LNCaP clone FGC (cell line): ENCODE measurements at regions not wholly inside any gene's neighbourhood (a gene's known extent, or its start where the extent isn't known, plus 50 kb on each side); places are given as distances from the start of the nearest gene placed in this dataset.

ENCODE experiments used
- DNase-seq: peaks from one replicate; pipeline ENCODE4 v3.0.0-alpha.2; 2011; ENCODE audit warnings: low read depth
- H3K4me3 ChIP-seq: 2 replicates; pipeline ENCODE4 v1.5.1; 2011; ENCODE audit warnings: mild to moderate bottlenecking, low read depth, low read length, control low read depth
- TF ChIP-seq, protein P1 (sequence below): IDR thresholded peaks from 2 replicates; pipeline ENCODE4 v1.5.1; 2012; ENCODE audit warnings: mild to moderate bottlenecking; ENCODE audit not compliant: control insufficient read depth, insufficient read depth; ENCODE audit errors: extremely low read depth

DNA sequence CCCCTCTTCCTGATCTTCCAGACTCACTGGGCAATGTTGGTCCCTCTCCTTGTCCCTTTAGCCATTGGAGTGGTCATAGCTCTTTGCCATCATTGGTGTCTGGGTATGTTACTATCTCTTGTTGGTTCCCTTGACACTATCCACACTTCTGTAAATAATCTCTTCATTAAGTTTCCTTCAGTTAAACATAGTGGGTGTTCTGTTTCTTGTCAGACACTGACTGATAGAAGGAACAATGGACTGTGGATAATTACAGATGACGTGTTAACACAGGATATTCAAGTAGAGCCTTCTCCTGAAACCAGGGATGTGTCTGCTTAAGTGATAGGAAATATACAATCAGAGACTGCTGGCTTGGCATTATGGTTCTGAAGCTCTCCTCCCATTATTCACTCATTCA is 458.3 kb upstream of the USP24 start:
- DNase-seq, result no peak
- H3K4me3 ChIP-seq, result no peak overlapping the region
- TF ChIP-seq, protein P1, sequence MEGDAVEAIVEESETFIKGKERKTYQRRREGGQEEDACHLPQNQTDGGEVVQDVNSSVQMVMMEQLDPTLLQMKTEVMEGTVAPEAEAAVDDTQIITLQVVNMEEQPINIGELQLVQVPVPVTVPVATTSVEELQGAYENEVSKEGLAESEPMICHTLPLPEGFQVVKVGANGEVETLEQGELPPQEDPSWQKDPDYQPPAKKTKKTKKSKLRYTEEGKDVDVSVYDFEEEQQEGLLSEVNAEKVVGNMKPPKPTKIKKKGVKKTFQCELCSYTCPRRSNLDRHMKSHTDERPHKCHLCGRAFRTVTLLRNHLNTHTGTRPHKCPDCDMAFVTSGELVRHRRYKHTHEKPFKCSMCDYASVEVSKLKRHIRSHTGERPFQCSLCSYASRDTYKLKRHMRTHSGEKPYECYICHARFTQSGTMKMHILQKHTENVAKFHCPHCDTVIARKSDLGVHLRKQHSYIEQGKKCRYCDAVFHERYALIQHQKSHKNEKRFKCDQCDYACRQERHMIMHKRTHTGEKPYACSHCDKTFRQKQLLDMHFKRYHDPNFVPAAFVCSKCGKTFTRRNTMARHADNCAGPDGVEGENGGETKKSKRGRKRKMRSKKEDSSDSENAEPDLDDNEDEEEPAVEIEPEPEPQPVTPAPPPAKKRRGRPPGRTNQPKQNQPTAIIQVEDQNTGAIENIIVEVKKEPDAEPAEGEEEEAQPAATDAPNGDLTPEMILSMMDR, result no peak

DNA sequence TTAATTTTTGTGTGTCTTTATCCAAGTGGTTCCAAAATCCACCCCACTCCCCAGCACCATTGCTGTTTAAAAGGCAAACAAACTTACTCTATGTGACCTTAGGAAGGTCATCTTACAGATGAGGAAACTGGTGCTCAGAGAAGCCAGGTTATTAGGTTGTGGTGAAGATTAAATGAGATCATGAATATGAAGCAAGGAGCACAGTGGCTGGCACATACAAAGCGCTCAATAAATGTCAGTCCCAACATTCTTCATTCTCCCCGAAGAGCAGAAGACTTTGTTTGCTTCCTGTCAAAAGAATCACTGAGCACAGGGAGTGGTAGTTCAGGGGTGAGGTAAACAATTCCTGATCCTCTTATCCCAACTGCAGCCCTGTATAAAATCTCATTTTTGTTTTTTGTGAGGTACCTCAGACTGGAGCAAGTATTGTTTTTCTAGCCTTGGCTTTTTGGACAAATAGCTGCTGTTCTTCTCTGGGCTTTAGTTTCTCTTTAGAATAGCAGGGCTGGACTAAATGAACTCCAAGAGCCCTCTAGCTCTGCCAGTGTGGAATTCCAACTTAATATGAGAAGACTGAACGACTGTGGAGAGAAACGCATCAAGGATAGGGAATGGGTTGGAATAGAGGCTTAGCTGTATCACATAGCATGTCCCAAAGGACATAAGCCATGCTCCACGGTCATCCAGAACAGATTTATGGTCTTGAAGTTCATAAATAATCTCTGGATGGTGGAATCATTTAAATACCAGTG is 455.3 kb upstream of the USP24 start:
- H3K4me3 ChIP-seq, result no peak overlapping the region

GRCh38 chr1:55669293-55669692 is 454.1 kb upstream of the USP24 start:
- H3K4me3 ChIP-seq, result no peak overlapping the region
- TF ChIP-seq, protein P1, result no peak
- DNase-seq, result no peak

More for the DNA sequence above, 455.3 kb upstream of the USP24 start:
- TF ChIP-seq, protein P1, result no peak
- DNase-seq, result no peak

GRCh38 chr1:55662875-55663274 is 447.7 kb upstream of the USP24 start:
- DNase-seq, result no peak
- TF ChIP-seq, protein P1, result no peak
- H3K4me3 ChIP-seq, result no peak overlapping the region

DNA sequence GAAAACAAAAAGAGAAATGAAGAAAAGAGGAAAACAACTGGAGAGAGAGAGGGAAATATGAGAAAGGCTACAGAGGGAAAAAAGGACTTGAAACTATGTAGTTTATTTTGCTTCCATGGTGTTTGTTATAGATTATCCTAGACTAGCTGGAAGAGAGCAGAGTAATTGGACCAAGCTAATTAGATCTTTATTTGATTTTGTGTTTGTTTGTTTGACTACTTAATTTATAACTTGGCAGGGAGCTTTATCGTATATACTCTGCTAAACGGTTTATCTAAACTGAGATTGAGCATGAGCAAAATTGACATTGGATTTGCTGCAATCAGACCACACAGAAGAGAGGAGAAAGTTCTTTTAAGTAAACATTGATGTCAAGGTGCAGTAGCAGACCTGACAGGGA is 443.8 kb upstream of the USP24 start:
- TF ChIP-seq, protein P1, result no peak
- DNase-seq, result no peak

DNA sequence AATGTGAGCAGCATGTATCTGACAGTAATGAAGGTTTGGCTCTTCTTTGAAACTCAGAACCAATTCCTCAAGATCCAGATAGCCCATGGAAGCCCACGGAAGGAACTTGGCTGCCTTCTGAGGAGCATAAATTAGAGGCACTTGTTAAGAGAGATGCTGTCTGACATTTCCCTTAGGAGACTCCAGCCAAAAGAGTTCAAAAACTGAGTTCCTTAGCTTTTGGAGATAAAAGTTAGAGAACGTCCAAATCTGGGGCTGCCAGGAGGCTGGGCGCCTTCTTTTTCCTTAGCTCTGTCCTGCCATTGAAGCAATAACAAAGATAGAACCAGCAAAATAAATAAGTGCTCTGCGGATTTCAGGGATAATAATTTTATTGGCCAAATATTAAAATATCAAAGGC is 439.6 kb upstream of the USP24 start:
- DNase-seq, result no peak
- TF ChIP-seq, protein P1, result no peak
- no peak overlapping the region for H3K4me3 ChIP-seq

More for the DNA sequence above, 443.8 kb upstream of the USP24 start:
- no peak overlapping the region for H3K4me3 ChIP-seq

DNA sequence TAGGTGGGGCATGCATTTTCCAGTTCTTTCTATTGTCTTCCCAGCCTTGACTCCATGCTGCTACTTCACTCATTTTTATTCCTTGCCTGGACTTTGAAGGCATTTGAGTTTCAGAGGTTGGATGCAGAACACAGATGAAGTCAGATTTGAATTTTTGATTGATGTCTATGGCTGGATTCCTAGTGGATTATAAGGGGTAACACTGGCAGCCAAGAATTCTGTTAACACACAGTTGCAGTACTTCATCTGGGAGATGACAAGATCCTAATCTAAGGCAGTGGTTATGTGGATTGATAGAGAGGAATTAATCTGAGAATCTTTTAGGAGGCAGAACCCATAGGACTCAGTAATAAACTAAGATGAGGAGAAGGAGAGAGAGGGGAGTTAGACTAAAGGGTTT is 439.0 kb upstream of the USP24 start:
- no peak overlapping the region for H3K4me3 ChIP-seq
- DNase-seq, result no peak
- TF ChIP-seq, protein P1, result no peak
